ENCODE measurements at regions not wholly inside any gene's neighbourhood (a gene's known extent, or its start where the extent isn't known, plus 50 kb on each side); places are given as distances from the start of the nearest gene placed in this dataset.

GRCh38 chr2:220182790-220183189, 555.4 kb downstream of the SLC4A3 start:
- no peak overlapping the region for H3K4me3 ChIP-seq
- 67 to 89% (median 86%) methylated on average over 3 of the region's 3 CpGs for WGBS, 4 donors
- no peak overlapping the region for H3K27ac ChIP-seq
- no peaks in the 10 kb centered on the region for H3K27me3 ChIP-seq
- DNase-seq, result no peak
- no peaks in the 10 kb centered on the region for H3K9me3 ChIP-seq (replicated peaks in 1 of 3)
- no peaks in the 10 kb centered on the region for H3K36me3 ChIP-seq (replicated peaks in 1 of 2)
- intact Hi-C loops (cut with DNase I), result no loop called here
- H3K4me1 ChIP-seq (replicated peaks in 1 of 2), result no peaks in the 10 kb centered on the region
- TF ChIP-seq CTCF (IDR thresholded peaks at IDR 0.05) (no peak), POLR2A (IDR thresholded peaks at IDR 0.05) (no peak)

GRCh38 chr2:220185766-220186305, 558.4 kb downstream of the SLC4A3 start:
- H3K27ac ChIP-seq, result no peak overlapping the region
- no peak for DNase-seq
- WGBS, 4 donors, result 46 to 55% (median 47%) methylated on average over 2 of the region's 2 CpGs
- H3K4me1 ChIP-seq (replicated peaks in 1 of 2), result no peaks in the 10 kb centered on the region
- no peaks in the 10 kb centered on the region for H3K27me3 ChIP-seq
- H3K9me3 ChIP-seq (replicated peaks in 1 of 3), result no peaks in the 10 kb centered on the region
- intact Hi-C loops (cut with DNase I), result no loop called here
- no peaks in the 10 kb centered on the region for H3K36me3 ChIP-seq (replicated peaks in 1 of 2)
- TF ChIP-seq CTCF (IDR thresholded peaks at IDR 0.05) (no peak), POLR2A (IDR thresholded peaks at IDR 0.05) (no peak)
- no peak overlapping the region for H3K4me3 ChIP-seq

GRCh38 chr2:220188031-220188430, 560.6 kb downstream of the SLC4A3 start:
- Histone ChIP-seq H3K9me3 (replicated peaks in 1 of 3) (no peaks in the 10 kb centered on the region), H3K36me3 (replicated peaks in 1 of 2) (no peaks in the 10 kb centered on the region), H3K4me3 (no peak overlapping the region), H3K4me1 (replicated peaks in 1 of 2) (no peaks in the 10 kb centered on the region), H3K27ac (no peak overlapping the region), H3K27me3 (no peaks in the 10 kb centered on the region)
- intact Hi-C loops (cut with DNase I), result no loop called here
- TF ChIP-seq CTCF (IDR thresholded peaks at IDR 0.05), result no peak
- no peak for TF ChIP-seq POLR2A (IDR thresholded peaks at IDR 0.05)
- 49 to 59% (median 56%) methylated on average over 2 of the region's 2 CpGs for WGBS, 4 donors
- no peak for DNase-seq

- no peak for DNase-seq
- no peak overlapping the region for H3K4me3 ChIP-seq
- H3K9me3 ChIP-seq (replicated peaks in 1 of 3), result no peaks in the 10 kb centered on the region
- TF ChIP-seq POLR2A (IDR thresholded peaks at IDR 0.05), result no peak
- no peak for TF ChIP-seq CTCF (IDR thresholded peaks at IDR 0.05)
- no peaks in the 10 kb centered on the region for H3K36me3 ChIP-seq (replicated peaks in 1 of 2)
- H3K27me3 ChIP-seq, result no peaks in the 10 kb centered on the region
- no peak overlapping the region for H3K27ac ChIP-seq
- WGBS, 4 donors, result 0 to 52% (median 17%) methylated on average over 1 of the region's 1 CpG
- intact Hi-C loops (cut with DNase I), result no loop called here
- H3K4me1 ChIP-seq (replicated peaks in 1 of 2), result no peaks in the 10 kb centered on the region
Measured at GRCh38 chr2:220191031-220191430, 563.6 kb downstream of the SLC4A3 start.
